ENCODE measurements at regions not wholly inside any gene's neighbourhood (a gene's known extent, or its start where the extent isn't known, plus 50 kb on each side); places are given as distances from the start of the nearest gene placed in this dataset.

DNA sequence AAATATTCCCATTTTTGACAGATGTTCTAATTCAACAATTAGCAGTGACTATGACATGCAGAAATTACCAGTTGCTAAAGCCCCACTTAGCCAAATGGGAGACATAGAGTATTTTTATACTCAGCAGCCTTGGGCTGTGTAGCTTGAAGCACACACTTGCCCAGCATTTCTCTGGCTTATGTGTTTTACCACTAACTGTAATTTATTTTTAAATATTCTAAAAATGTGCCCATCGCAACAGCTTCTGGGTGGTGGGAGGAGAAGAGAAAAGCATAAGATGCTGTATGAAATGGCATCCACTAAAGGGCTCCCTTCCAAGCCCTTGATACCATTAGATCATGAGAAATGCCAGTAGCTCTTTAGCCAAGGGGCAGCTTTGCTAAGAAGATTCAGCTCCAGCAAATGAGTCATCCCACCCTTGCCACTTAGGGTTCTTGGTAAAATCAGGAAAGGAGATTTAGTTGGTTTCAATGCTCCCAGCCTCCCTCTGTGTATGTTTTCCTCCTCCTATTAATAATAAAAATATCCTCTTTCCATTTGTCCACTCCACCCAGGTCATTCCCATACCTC, 462.7 kb upstream of the DEPDC1 start:
- TF ChIP-seq EP300 (IDR thresholded peaks at IDR 0.05; ENCODE audit: borderline replicate concordance in 1 of 2, low read depth in 1 of 2, low read length in 1 of 2) (no peak), POLR2AphosphoS5 (IDR thresholded peaks at IDR 0.05; ENCODE audit: low read depth, low read length) (no peak), MXI1 (IDR thresholded peaks at IDR 0.05; ENCODE audit: low read depth, low read length) (no peak), RAD21 (IDR thresholded peaks at IDR 0.05; ENCODE audit: low read length) (no peak)
- TF ChIP-seq, protein P1, sequence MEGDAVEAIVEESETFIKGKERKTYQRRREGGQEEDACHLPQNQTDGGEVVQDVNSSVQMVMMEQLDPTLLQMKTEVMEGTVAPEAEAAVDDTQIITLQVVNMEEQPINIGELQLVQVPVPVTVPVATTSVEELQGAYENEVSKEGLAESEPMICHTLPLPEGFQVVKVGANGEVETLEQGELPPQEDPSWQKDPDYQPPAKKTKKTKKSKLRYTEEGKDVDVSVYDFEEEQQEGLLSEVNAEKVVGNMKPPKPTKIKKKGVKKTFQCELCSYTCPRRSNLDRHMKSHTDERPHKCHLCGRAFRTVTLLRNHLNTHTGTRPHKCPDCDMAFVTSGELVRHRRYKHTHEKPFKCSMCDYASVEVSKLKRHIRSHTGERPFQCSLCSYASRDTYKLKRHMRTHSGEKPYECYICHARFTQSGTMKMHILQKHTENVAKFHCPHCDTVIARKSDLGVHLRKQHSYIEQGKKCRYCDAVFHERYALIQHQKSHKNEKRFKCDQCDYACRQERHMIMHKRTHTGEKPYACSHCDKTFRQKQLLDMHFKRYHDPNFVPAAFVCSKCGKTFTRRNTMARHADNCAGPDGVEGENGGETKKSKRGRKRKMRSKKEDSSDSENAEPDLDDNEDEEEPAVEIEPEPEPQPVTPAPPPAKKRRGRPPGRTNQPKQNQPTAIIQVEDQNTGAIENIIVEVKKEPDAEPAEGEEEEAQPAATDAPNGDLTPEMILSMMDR (IDR thresholded peaks at IDR 0.05) = no peak

Measured in SK-N-SH (cell line).